GM23338 (cell line): ENCODE measurements at regions not wholly inside any gene's neighbourhood (a gene's known extent, or its start where the extent isn't known, plus 50 kb on each side); places are given as distances from the start of the nearest gene placed in this dataset.

Experiments used
- ATAC-seq: fragments of 200-7000 bp; cut with Tn5 transposase; 3 replicates; pipeline ENCODE4 v1.9.1; 2020
- DNase-seq: peaks from one replicate; pipeline ENCODE4 v3.0.0-alpha.2; 2015; ENCODE audit warnings: low spot score
- H2AFZ ChIP-seq: fragments of 200-600 bp; sonication (generic); 2 replicates; pipeline ENCODE4 v1.8.0; 2016; ENCODE audit warnings: antibody characterized with exemption, mild to moderate bottlenecking, moderate library complexity
- H3F3A ChIP-seq: fragments of 200-600 bp; sonication (generic); replicated peaks from 2 replicates; pipeline ENCODE4 v1.8.0; 2017; ENCODE audit warnings: antibody characterized with exemption, mixed run types, low read depth
- H3K27ac ChIP-seq: fragments of 200-600 bp; sonication (generic); 2 replicates; pipeline ENCODE4 v1.6.1; 2016; ENCODE audit warnings: low read depth
- H3K27me3 ChIP-seq: fragments of 200-600 bp; sonication (generic); 2 replicates; pipeline ENCODE4 v1.8.0; 2016; ENCODE audit warnings: mild to moderate bottlenecking, mixed run types, moderate library complexity; ENCODE audit not compliant: insufficient read depth
- H3K36me3 ChIP-seq: fragments of 200-600 bp; sonication (generic); 2 replicates; pipeline ENCODE4 v1.8.0; 2016; ENCODE audit warnings: mild to moderate bottlenecking; ENCODE audit not compliant: insufficient read depth
- H3K4me1 ChIP-seq: fragments of 200-600 bp; sonication (generic); 2 replicates; pipeline ENCODE4 v1.8.0; 2016; ENCODE audit warnings: mild to moderate bottlenecking, moderate library complexity; ENCODE audit not compliant: insufficient read depth
- H3K4me2 ChIP-seq: fragments of 200-600 bp; sonication (generic); 2 replicates; pipeline ENCODE4 v1.7.1; 2017; ENCODE audit warnings: mixed run types
- H3K4me3 ChIP-seq: fragments of 200-600 bp; sonication (generic); 2 replicates; pipeline ENCODE4 v1.6.1; 2016; ENCODE audit warnings: mixed run types
- H3K79me2 ChIP-seq: fragments of 200-600 bp; sonication (generic); replicated peaks from 2 replicates; pipeline ENCODE4 v1.8.0; 2017; ENCODE audit warnings: mild to moderate bottlenecking; ENCODE audit not compliant: insufficient read depth
- H3K9me2 ChIP-seq: fragments of 200-600 bp; sonication (generic); 2 replicates; pipeline ENCODE4 v1.8.0; 2017; ENCODE audit not compliant: insufficient read depth
- H4K20me1 ChIP-seq: fragments of 200-600 bp; sonication (generic); replicated peaks from 2 replicates; pipeline ENCODE4 v1.8.0; 2017; ENCODE audit warnings: mild to moderate bottlenecking; ENCODE audit not compliant: insufficient read depth
- H3K27ac Mint-ChIP-seq: 2 replicates; pipeline ENCODE4 v1.8.0; 2020; ENCODE audit warnings: inconsistent platforms, mild to moderate bottlenecking, moderate library complexity, mixed read lengths
- H3K27me3 Mint-ChIP-seq: 3 replicates; pipeline ENCODE4 v1.8.0; 2022; ENCODE audit warnings: low read depth, mild to moderate bottlenecking, moderate library complexity, mixed read lengths, inconsistent platforms; ENCODE audit not compliant: insufficient read depth, poor library complexity
- H3K36me3 Mint-ChIP-seq: 3 replicates; pipeline ENCODE4 v1.8.0; 2021; ENCODE audit warnings: low read depth, mild to moderate bottlenecking, inconsistent platforms, moderate library complexity, mixed read lengths
- H3K4me1 Mint-ChIP-seq: 3 replicates; pipeline ENCODE4 v1.8.0; 2020; ENCODE audit warnings: mild to moderate bottlenecking, inconsistent platforms, mixed read lengths
- H3K4me3 Mint-ChIP-seq: 3 replicates; pipeline ENCODE4 v1.8.0; 2021; ENCODE audit warnings: moderate library complexity, mild to moderate bottlenecking, inconsistent platforms, mixed read lengths
- H3K9me3 Mint-ChIP-seq: 3 replicates; pipeline ENCODE4 v1.8.0; 2020; ENCODE audit warnings: moderate library complexity, mild to moderate bottlenecking, inconsistent platforms, mixed read lengths
- CREB1 ChIP-seq: fragments of 250-450 bp; sonication (Bioruptor Pico); IDR thresholded peaks from 2 replicates; pipeline ENCODE4 v1.5.0; 2020; ENCODE audit warnings: low read depth, mild to moderate bottlenecking, moderate library complexity
- NANOG ChIP-seq: IDR thresholded peaks from 2 replicates; pipeline ENCODE4 v1.6.1; 2016; ENCODE audit warnings: antibody characterized with exemption, borderline replicate concordance
- POLR2AphosphoS5 ChIP-seq: IDR thresholded peaks from 2 replicates; pipeline ENCODE4 v1.6.1; 2016; ENCODE audit warnings: antibody characterized with exemption, low read depth
- ZNF331 ChIP-seq: fragments of 250-450 bp; sonication (Bioruptor Pico); IDR thresholded peaks from 2 replicates; pipeline ENCODE4 v1.5.0; 2020; ENCODE audit warnings: low read depth, mild to moderate bottlenecking, moderate library complexity
- ZNF462 ChIP-seq: fragments of 250-450 bp; sonication (Bioruptor Pico); IDR thresholded peaks from 2 replicates; pipeline ENCODE4 v1.5.0; 2020; ENCODE audit warnings: mild to moderate bottlenecking, moderate library complexity

GRCh38 chr11:10909141-10909883 lies 51.5 kb upstream of the ZBED5 start:
- Histone ChIP-seq H3K4me3 (no peak overlapping the region), H3K4me2 (no peak overlapping the region), H4K20me1 (no peaks in the 10 kb centered on the region), H3K4me1 (peaks cover 22% of the 10 kb centered on the region), H3K27ac (peak overlapping the region; percentile 18; the same call in 1 of the 2 replicates), H3K9me2 (peaks cover 15% of the 10 kb centered on the region; the same call in 1 of the 2 replicates), H3K79me2 (no peaks in the 10 kb centered on the region), H3K27me3 (no peaks in the 10 kb centered on the region), H3F3A (no peaks in the 10 kb centered on the region), H2AFZ (no peak overlapping the region), H3K36me3 (no peaks in the 10 kb centered on the region)
- Mint-ChIP-seq H3K27ac (no peak overlapping the region), H3K4me1 (peaks cover 30% of the 10 kb centered on the region), H3K4me3 (no peak overlapping the region), H3K36me3 (peaks cover 3% of the 10 kb centered on the region; the same call in 2 of the 3 replicates), H3K9me3 (peaks cover 3% of the 10 kb centered on the region; the same call in 1 of the 3 replicates), H3K27me3 (no peaks in the 10 kb centered on the region)
- DNase-seq (peak; percentile 8), ATAC-seq (peak; percentile 37)
- TF ChIP-seq NANOG (no peak), ZNF331 (no peak), POLR2AphosphoS5 (no peak)

- Histone ChIP-seq H3K4me1 (peaks cover 22% of the 10 kb centered on the region), H3K27me3 (no peaks in the 10 kb centered on the region), H2AFZ (no peak overlapping the region), H3K79me2 (no peaks in the 10 kb centered on the region), H3K4me3 (no peak overlapping the region), H3F3A (no peaks in the 10 kb centered on the region), H3K27ac (0 out of 2 replicates have a peak overlapping the region, but pooled peaks have one; percentile 18), H3K4me2 (peak overlapping the region; percentile 21; the same call in 1 of the 2 replicates), H4K20me1 (no peaks in the 10 kb centered on the region), H3K36me3 (no peaks in the 10 kb centered on the region), H3K9me2 (peaks cover 15% of the 10 kb centered on the region; the same call in 1 of the 2 replicates)
- peak; percentile 74 for DNase-seq
- H3K27me3 Mint-ChIP-seq = no peaks in the 10 kb centered on the region
- TF ChIP-seq ZNF462 (CRISPR knock-in tag) (peak; percentile 67), CREB1 (CRISPR knock-in tag) (no peak)
- H3K9me3 Mint-ChIP-seq = peaks cover 3% of the 10 kb centered on the region; the same call in 1 of the 3 replicates
- no peak overlapping the region; the same call in 2 of the 3 replicates for H3K4me3 Mint-ChIP-seq
- H3K36me3 Mint-ChIP-seq = peaks cover 3% of the 10 kb centered on the region; the same call in 2 of the 3 replicates
- peak; percentile 80 for ATAC-seq
- H3K4me1 Mint-ChIP-seq = peaks cover 30% of the 10 kb centered on the region
- H3K27ac Mint-ChIP-seq = no peak overlapping the region
These were observed 50.5 kb upstream of the ZBED5 start for GRCh38 chr11:10908215-10908951.
